ENCODE measurements at regions not wholly inside any gene's neighbourhood (a gene's known extent, or its start where the extent isn't known, plus 50 kb on each side); places are given as distances from the start of the nearest gene placed in this dataset.

- Mint-ChIP-seq H3K4me3 (no peak overlapping the region), H3K27ac (no peak overlapping the region), H3K4me1 (no peaks in the 10 kb centered on the region), H3K27me3 (peaks cover 6% of the 10 kb centered on the region), H3K36me3 (ENCODE audit: low read depth) (no peaks in the 10 kb centered on the region)
- H3K9me3 ChIP-seq (ENCODE audit: control insufficient read depth, low read length, poor library complexity, severe bottlenecking) = no peaks in the 10 kb centered on the region
- ATAC-seq = no peak
- no peak for DNase-seq
These were observed 179.9 kb downstream of the ZC3H11B start for GRCh38 chr1:219433001-219433400.

GRCh38 chr1:219432191-219432606 is 180.7 kb downstream of the ZC3H11B start:
- no peak for ATAC-seq

GRCh38 chr1:219430419-219430818 is 182.5 kb downstream of the ZC3H11B start:
- no peaks in the 10 kb centered on the region for H3K9me3 ChIP-seq (ENCODE audit: control insufficient read depth, low read length, poor library complexity, severe bottlenecking)
- ATAC-seq (no peak), DNase-seq (no peak)
- H3K27ac Mint-ChIP-seq = no peak overlapping the region
- no peaks in the 10 kb centered on the region for H3K27me3 Mint-ChIP-seq
- no peaks in the 10 kb centered on the region for H3K4me1 Mint-ChIP-seq
- H3K4me3 Mint-ChIP-seq = no peak overlapping the region
- H3K36me3 Mint-ChIP-seq (ENCODE audit: low read depth) = no peaks in the 10 kb centered on the region

More at GRCh38 chr1:219432191-219432606, 180.7 kb downstream of the ZC3H11B start:
- H3K27me3 Mint-ChIP-seq = peaks cover 4% of the 10 kb centered on the region
- H3K4me1 Mint-ChIP-seq = no peaks in the 10 kb centered on the region
- no peaks in the 10 kb centered on the region for H3K36me3 Mint-ChIP-seq (ENCODE audit: low read depth)
- H3K9me3 ChIP-seq (ENCODE audit: control insufficient read depth, low read length, poor library complexity, severe bottlenecking) = no peaks in the 10 kb centered on the region
- no peak overlapping the region for H3K4me3 Mint-ChIP-seq
- no peak for DNase-seq
- H3K27ac Mint-ChIP-seq = no peak overlapping the region

- Mint-ChIP-seq H3K27ac (no peak overlapping the region), H3K36me3 (ENCODE audit: low read depth) (no peaks in the 10 kb centered on the region), H3K4me1 (no peaks in the 10 kb centered on the region), H3K27me3 (no peaks in the 10 kb centered on the region), H3K4me3 (no peak overlapping the region)
- ATAC-seq = no peak
- no peak for DNase-seq
- no peaks in the 10 kb centered on the region for H3K9me3 ChIP-seq (ENCODE audit: control insufficient read depth, low read length, poor library complexity, severe bottlenecking)
These were observed 184.3 kb downstream of the ZC3H11B start for GRCh38 chr1:219428651-219429050.

- peaks cover 1% of the 10 kb centered on the region for H3K4me1 Mint-ChIP-seq
- no peaks in the 10 kb centered on the region for H3K9me3 ChIP-seq (ENCODE audit: control insufficient read depth, low read length, poor library complexity, severe bottlenecking)
- H3K27me3 Mint-ChIP-seq = peaks cover 3% of the 10 kb centered on the region
- DNase-seq (no peak), ATAC-seq (no peak)
- no peak overlapping the region for H3K4me3 Mint-ChIP-seq
- H3K27ac Mint-ChIP-seq = no peak overlapping the region
- no peaks in the 10 kb centered on the region for H3K36me3 Mint-ChIP-seq (ENCODE audit: low read depth)
These were observed 184.9 kb downstream of the ZC3H11B start for GRCh38 chr1:219427989-219428388.

- Mint-ChIP-seq H3K27ac (no peak overlapping the region), H3K4me1 (peaks cover 2% of the 10 kb centered on the region), H3K27me3 (peaks cover 6% of the 10 kb centered on the region), H3K36me3 (ENCODE audit: low read depth) (no peaks in the 10 kb centered on the region), H3K4me3 (no peak overlapping the region)
- H3K9me3 ChIP-seq (ENCODE audit: control insufficient read depth, low read length, poor library complexity, severe bottlenecking) = no peaks in the 10 kb centered on the region
- DNase-seq = no peak
- ATAC-seq = no peak
These were observed 185.5 kb downstream of the ZC3H11B start for GRCh38 chr1:219427403-219427802.

GRCh38 chr1:219422811-219423598 is 189.9 kb downstream of the ZC3H11B start:
- peaks cover 2% of the 10 kb centered on the region for H3K4me1 Mint-ChIP-seq
- ATAC-seq = no peak
- H3K27me3 Mint-ChIP-seq = peaks cover 17% of the 10 kb centered on the region
- no peak overlapping the region for H3K27ac Mint-ChIP-seq
- no peaks in the 10 kb centered on the region for H3K36me3 Mint-ChIP-seq (ENCODE audit: low read depth)
- no peak overlapping the region for H3K4me3 Mint-ChIP-seq
- no peak for DNase-seq
- no peaks in the 10 kb centered on the region for H3K9me3 ChIP-seq (ENCODE audit: control insufficient read depth, low read length, poor library complexity, severe bottlenecking)

GRCh38 chr1:219420913-219421312 is 192.0 kb downstream of the ZC3H11B start:
- DNase-seq (no peak), ATAC-seq (no peak)
- peaks cover 2% of the 10 kb centered on the region for H3K4me1 Mint-ChIP-seq
- no peaks in the 10 kb centered on the region for H3K9me3 ChIP-seq (ENCODE audit: control insufficient read depth, low read length, poor library complexity, severe bottlenecking)
- H3K27me3 Mint-ChIP-seq = peaks cover 17% of the 10 kb centered on the region
- H3K4me3 Mint-ChIP-seq = no peak overlapping the region
- no peaks in the 10 kb centered on the region for H3K36me3 Mint-ChIP-seq (ENCODE audit: low read depth)
- no peak overlapping the region for H3K27ac Mint-ChIP-seq

GRCh38 chr1:219419860-219420259 is 193.0 kb downstream of the ZC3H11B start:
- Mint-ChIP-seq H3K36me3 (ENCODE audit: low read depth) (no peaks in the 10 kb centered on the region), H3K27me3 (peaks cover 17% of the 10 kb centered on the region), H3K27ac (no peak overlapping the region), H3K4me1 (peaks cover 2% of the 10 kb centered on the region), H3K4me3 (no peak overlapping the region)
- no peak for DNase-seq
- no peak for ATAC-seq
- no peaks in the 10 kb centered on the region for H3K9me3 ChIP-seq (ENCODE audit: control insufficient read depth, low read length, poor library complexity, severe bottlenecking)

GRCh38 chr1:219419065-219419464 is 193.8 kb downstream of the ZC3H11B start:
- ATAC-seq (no peak), DNase-seq (no peak)
- Mint-ChIP-seq H3K36me3 (ENCODE audit: low read depth) (no peaks in the 10 kb centered on the region), H3K27me3 (peaks cover 17% of the 10 kb centered on the region), H3K4me3 (no peak overlapping the region), H3K4me1 (peaks cover 2% of the 10 kb centered on the region), H3K27ac (no peak overlapping the region)
- no peaks in the 10 kb centered on the region for H3K9me3 ChIP-seq (ENCODE audit: control insufficient read depth, low read length, poor library complexity, severe bottlenecking)

- no peaks in the 10 kb centered on the region for H3K4me1 Mint-ChIP-seq
- ATAC-seq (no peak), DNase-seq (no peak)
- peaks cover 11% of the 10 kb centered on the region for H3K27me3 Mint-ChIP-seq
- no peaks in the 10 kb centered on the region for H3K9me3 ChIP-seq (ENCODE audit: control insufficient read depth, low read length, poor library complexity, severe bottlenecking)
- H3K4me3 Mint-ChIP-seq = no peak overlapping the region
- H3K36me3 Mint-ChIP-seq (ENCODE audit: low read depth) = no peaks in the 10 kb centered on the region
- H3K27ac Mint-ChIP-seq = no peak overlapping the region
These were observed 195.3 kb downstream of the ZC3H11B start for GRCh38 chr1:219417610-219418009.

GRCh38 chr1:219416598-219417238 is 196.2 kb downstream of the ZC3H11B start:
- H3K27ac Mint-ChIP-seq = no peak overlapping the region
- no peaks in the 10 kb centered on the region for H3K4me1 Mint-ChIP-seq
- no peak overlapping the region for H3K4me3 Mint-ChIP-seq
- ATAC-seq (peak; percentile 53), DNase-seq (peak in 1 of 3 donors; percentile 32)
- H3K27me3 Mint-ChIP-seq = peaks cover 11% of the 10 kb centered on the region
- no peaks in the 10 kb centered on the region for H3K36me3 Mint-ChIP-seq (ENCODE audit: low read depth)
- no peaks in the 10 kb centered on the region for H3K9me3 ChIP-seq (ENCODE audit: control insufficient read depth, low read length, poor library complexity, severe bottlenecking)

GRCh38 chr1:219415915-219416314 is 197.0 kb downstream of the ZC3H11B start:
- ATAC-seq (no peak), DNase-seq (no peak)

GRCh38 chr1:219415433-219415832 is 197.5 kb downstream of the ZC3H11B start:
- ATAC-seq (no peak), DNase-seq (no peak)
- H3K4me3 Mint-ChIP-seq = no peak overlapping the region
- H3K27ac Mint-ChIP-seq = no peak overlapping the region
- no peaks in the 10 kb centered on the region for H3K4me1 Mint-ChIP-seq
- no peaks in the 10 kb centered on the region for H3K9me3 ChIP-seq (ENCODE audit: control insufficient read depth, low read length, poor library complexity, severe bottlenecking)
- H3K36me3 Mint-ChIP-seq (ENCODE audit: low read depth) = no peaks in the 10 kb centered on the region
- H3K27me3 Mint-ChIP-seq = peaks cover 6% of the 10 kb centered on the region

More at GRCh38 chr1:219415915-219416314, 197.0 kb downstream of the ZC3H11B start:
- Mint-ChIP-seq H3K4me1 (no peaks in the 10 kb centered on the region), H3K27me3 (peaks cover 6% of the 10 kb centered on the region), H3K27ac (no peak overlapping the region), H3K4me3 (no peak overlapping the region), H3K36me3 (ENCODE audit: low read depth) (no peaks in the 10 kb centered on the region)
- no peaks in the 10 kb centered on the region for H3K9me3 ChIP-seq (ENCODE audit: control insufficient read depth, low read length, poor library complexity, severe bottlenecking)

Measured in T-helper 17 cell (primary cell).